Esophagus squamous epithelium (tissue), 5 donors: ENCODE measurements at regions not wholly inside any gene's neighbourhood (a gene's known extent, or its start where the extent isn't known, plus 50 kb on each side); places are given as distances from the start of the nearest gene placed in this dataset.

ENCODE experiments used
- DNase-seq: peaks from one replicate; lab custom pipeline; 2025; lab: John Stamatoyannopoulos, UW
- H3K27ac ChIP-seq, 4 donors: fragments of 200-600 bp; sonication (generic); one replicate each; pipeline ENCODE4 v1.5.1; 2016 to 2019; ENCODE audit warnings: mild to moderate bottlenecking in 1 of 4
- H3K27me3 ChIP-seq, 4 donors: fragments of 200-600 bp; sonication (generic); 1 replicate in 3 of 4; 2 replicates in 1 of 4; pipeline versions ENCODE4 v1.5.1 to v1.6.0; 2017 to 2021; ENCODE audit warnings: antibody characterized with exemption in 1 of 4
- H3K36me3 ChIP-seq, 3 donors: fragments of 200-600 bp; sonication (generic); one replicate each; pipeline ENCODE4 v1.5.1; 2016 to 2019
- H3K4me1 ChIP-seq, 3 donors: fragments of 200-600 bp; sonication (generic); one replicate each; pipeline ENCODE4 v1.5.1; 2017 to 2019
- H3K4me3 ChIP-seq, 4 donors: fragments of 200-600 bp; sonication (generic); 1 replicate in 3 of 4; 2 replicates in 1 of 4; pipeline ENCODE4 v1.5.1; 2016 to 2019; ENCODE audit warnings: mild to moderate bottlenecking in 2 of 4, moderate library complexity in 1 of 4
- H3K9me3 ChIP-seq, 3 donors: fragments of 200-600 bp; sonication (generic); one replicate each; pipeline ENCODE4 v1.5.1; 2016 to 2019
- CTCF ChIP-seq, 6 experiments: fragments of 450-650 bp in 4 of 6; fragments of 200-600 bp in 2 of 6; sonication (generic) in 2 of 6; IDR thresholded peaks; one replicate each; pipeline ENCODE4 v1.5.1; 2016 to 2019; ENCODE audit warnings: antibody characterized with exemption in 6 of 6, mild to moderate bottlenecking in 4 of 6, moderate library complexity in 4 of 6
- POLR2A ChIP-seq, 4 donors: fragments of 450-650 bp; IDR thresholded peaks; one replicate each; pipeline ENCODE4 v1.6.1; 2017; ENCODE audit warnings: antibody characterized with exemption in 4 of 4, mild to moderate bottlenecking in 4 of 4, moderate library complexity in 3 of 4
- WGBS, 2 donors: methylation state at CpG; one replicate each; pipeline ENCODE4 v1.1.5; 2018; 5-methylcytosine and 5-hydroxymethylcytosine counted together
- intact Hi-C: fragments of 100-400 bp; cut with DNase I; formaldehyde crosslinking; loops from one replicate; pipeline ENCODE4 v1.15.0; 2022
- donor health status: DM: yes; HTN: yes; CAD: no.

- TF ChIP-seq CTCF (IDR thresholded peaks at IDR 0.05) (no peak), POLR2A (IDR thresholded peaks at IDR 0.05) (no peak)
- intact Hi-C loops = no loop called here
- 60 to 64% methylated on average over 6 of the region's 6 CpGs for WGBS, 2 donors
- no peaks in the 10 kb centered on the region for H3K4me1 ChIP-seq
- no peaks in the 10 kb centered on the region for H3K36me3 ChIP-seq
- no peak for DNase-seq
- H3K27ac ChIP-seq = no peak overlapping the region
- H3K27me3 ChIP-seq = no peaks in the 10 kb centered on the region
- no peaks in the 10 kb centered on the region for H3K9me3 ChIP-seq
- H3K4me3 ChIP-seq = no peak overlapping the region
Observed at GRCh38 chr5:67404256-67405100, 207.9 kb upstream of the CD180 start.

- H3K4me1 ChIP-seq = no peaks in the 10 kb centered on the region
- no peaks in the 10 kb centered on the region for H3K36me3 ChIP-seq
- no peak overlapping the region for H3K4me3 ChIP-seq
- no peak for DNase-seq
- TF ChIP-seq CTCF (IDR thresholded peaks at IDR 0.05) (no peak), POLR2A (IDR thresholded peaks at IDR 0.05) (no peak)
- no peak overlapping the region for H3K27ac ChIP-seq
- no peaks in the 10 kb centered on the region for H3K27me3 ChIP-seq
- WGBS, 2 donors = 77 to 91% methylated on average over 5 of the region's 5 CpGs
- H3K9me3 ChIP-seq = no peaks in the 10 kb centered on the region
- intact Hi-C loops = no loop called here
Observed at GRCh38 chr5:67402526-67402925, 205.9 kb upstream of the CD180 start.

DNA sequence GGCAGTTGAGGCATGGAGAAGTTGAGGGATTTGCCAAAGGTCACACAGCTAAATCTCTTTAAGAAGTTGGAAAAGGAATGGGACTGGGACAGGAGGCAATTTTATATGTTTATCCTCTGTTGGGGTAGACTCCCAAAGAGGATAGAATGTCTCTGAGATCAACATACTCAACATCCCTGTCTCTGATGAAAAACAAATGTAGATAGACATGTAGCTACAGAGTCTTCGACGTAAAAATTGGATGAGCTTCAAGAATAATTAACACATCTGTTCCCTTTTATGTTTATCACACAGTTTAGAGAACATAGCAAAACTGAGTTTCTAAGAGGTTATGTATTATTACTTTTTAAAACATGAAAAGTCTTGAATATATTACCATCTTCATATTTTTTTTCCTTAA, 204.6 kb upstream of the CD180 start:
- Histone ChIP-seq H3K36me3 (no peaks in the 10 kb centered on the region), H3K27me3 (no peaks in the 10 kb centered on the region), H3K4me3 (no peak overlapping the region), H3K9me3 (no peaks in the 10 kb centered on the region), H3K4me1 (no peaks in the 10 kb centered on the region), H3K27ac (no peak overlapping the region)
- WGBS, 2 donors = 26 to 51% methylated on average over 2 of the region's 2 CpGs
- DNase-seq = no peak
- intact Hi-C loops = no loop called here
- no peak for TF ChIP-seq CTCF (IDR thresholded peaks at IDR 0.05)
- TF ChIP-seq POLR2A (IDR thresholded peaks at IDR 0.05) = no peak

DNA sequence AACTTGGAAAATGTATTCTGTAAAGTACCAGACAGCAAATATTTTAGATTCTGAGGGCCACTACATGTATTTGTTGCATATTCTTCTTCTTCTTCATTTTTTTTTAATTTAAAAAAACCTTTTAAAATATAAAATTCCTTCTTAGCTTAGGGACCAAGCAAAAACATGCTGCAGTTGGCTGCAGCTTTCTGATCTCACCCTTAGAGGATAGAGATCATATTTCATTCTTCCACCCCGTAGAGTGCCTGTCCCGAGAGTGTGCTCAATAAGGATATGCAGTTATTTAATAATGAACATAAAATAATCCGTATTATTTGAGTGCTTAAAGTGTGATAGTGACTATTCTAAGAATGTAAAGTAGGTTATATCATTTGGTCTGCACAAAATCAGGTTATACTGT, 204.2 kb upstream of the CD180 start:
- H3K4me1 ChIP-seq = no peaks in the 10 kb centered on the region
- no peak overlapping the region for H3K27ac ChIP-seq
- intact Hi-C loops = no loop called here
- H3K9me3 ChIP-seq = no peaks in the 10 kb centered on the region
- H3K36me3 ChIP-seq = no peaks in the 10 kb centered on the region
- no peak overlapping the region for H3K4me3 ChIP-seq
- no peak for TF ChIP-seq POLR2A (IDR thresholded peaks at IDR 0.05)
- no peak for TF ChIP-seq CTCF (IDR thresholded peaks at IDR 0.05)
- no peak for DNase-seq
- H3K27me3 ChIP-seq = no peaks in the 10 kb centered on the region
- 67 to 73% methylated on average over 3 of the region's 3 CpGs for WGBS, 2 donors

DNA sequence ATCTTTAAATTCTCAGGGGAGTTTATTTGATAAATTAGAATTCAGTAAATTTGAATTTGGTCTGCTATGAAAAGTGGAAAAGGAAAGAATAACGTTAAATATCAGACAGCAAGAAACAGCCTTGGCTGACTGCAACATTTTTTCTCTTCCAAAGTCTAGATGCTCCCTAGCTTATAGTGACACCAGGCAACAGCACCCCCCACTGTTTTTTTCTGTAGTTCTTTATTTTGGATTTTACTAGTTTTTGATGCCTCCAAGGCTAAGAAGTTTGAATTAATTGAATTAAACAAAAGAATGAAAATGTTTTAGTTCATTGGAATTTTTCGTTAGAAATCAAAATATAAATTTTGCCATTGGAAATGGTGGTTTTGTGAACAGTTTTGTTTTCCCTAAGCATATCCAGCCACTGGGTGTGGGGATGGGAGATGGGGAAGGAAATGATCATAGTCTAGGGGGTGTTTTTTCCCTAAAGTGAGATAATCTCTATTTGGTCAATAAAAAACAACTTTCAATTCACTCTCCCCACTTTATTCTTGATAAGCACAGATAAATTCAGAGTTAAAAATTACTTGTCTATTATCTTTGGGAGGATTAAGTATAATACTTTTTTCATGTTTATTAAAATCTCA, 199.3 kb upstream of the CD180 start:
- WGBS, 2 donors = 61 to 71% methylated on average over 2 of the region's 2 CpGs
- intact Hi-C loops = no loop called here

More for the DNA sequence above, 199.3 kb upstream of the CD180 start:
- no peak for DNase-seq
- TF ChIP-seq POLR2A (IDR thresholded peaks at IDR 0.05) = no peak
- no peak for TF ChIP-seq CTCF (IDR thresholded peaks at IDR 0.05)
- Histone ChIP-seq H3K4me3 (no peak overlapping the region), H3K27me3 (no peaks in the 10 kb centered on the region), H3K36me3 (no peaks in the 10 kb centered on the region), H3K9me3 (no peaks in the 10 kb centered on the region), H3K27ac (no peak overlapping the region), H3K4me1 (no peaks in the 10 kb centered on the region)
